K562 (cell line): ENCODE measurements at regions not wholly inside any gene's neighbourhood (a gene's known extent, or its start where the extent isn't known, plus 50 kb on each side); places are given as distances from the start of the nearest gene placed in this dataset.

Experiments
- ATAC-seq: fragments of 200-7000 bp; cut with Tn5 transposase; 3 replicates; pipeline ENCODE4 v1.9.1; 2020; ENCODE audit warnings: moderate library complexity
- BruUV-seq: library from RNA; stranded (reverse); fragments of 400-500 nt; replicated peaks from 2 replicates; lab custom pipeline; 2021; lab: Mats Ljungman, UMichigan
- CTCF ChIA-PET: fragments of 300-600 bp; formaldehyde crosslinking; extraction: SDS; loops from one replicate; lab custom pipeline; 2021; ENCODE audit warnings: low intra/inter-chr PET ratio; lab: Yijun Ruan, JAX
- POLR2A ChIA-PET: fragments of 300-600, 350-650 bp; sonication (Branson Sonifier 250); formaldehyde crosslinking; extraction: SDS; loops from one replicate; lab custom pipeline; 2021; ENCODE audit warnings: antibody characterized with exemption, inconsistent platforms; lab: Yijun Ruan, JAX
- DNase-seq, 4 experiments: peaks; one replicate each; pipeline versions ENCODE4 v3.0.0 to v3.0.0-alpha.2; 2011 to 2018; ENCODE audit warnings: low spot score in 3 of 4, mixed read lengths in 3 of 4; ENCODE audit errors: extremely low read depth in 1 of 4
- FAIRE-seq: peaks from 2 replicates; lab custom pipeline; 2011; peaks lifted over from hg19 to GRCh38; lab: Jason Lieb, UNC
- H2AFZ ChIP-seq: 2 replicates; pipeline ENCODE4 v1.6.0; 2011; ENCODE audit warnings: low read depth, low read length, control low read depth, inconsistent platforms
- H3K27ac ChIP-seq: fragments of 200-600 bp; 3 replicates; pipeline ENCODE4 v1.8.0; 2011; ENCODE audit warnings: low read depth, mild to moderate bottlenecking, control low read depth, inconsistent platforms, low read length, moderate library complexity, mixed read lengths; ENCODE audit errors: extremely low read depth
- H3K27me3 ChIP-seq, 2 experiments: fragments of 300-600 bp in 1 of 2; 2 replicates in 1 of 2; 3 replicates in 1 of 2; pipeline versions ENCODE4 v1.6.0 to v1.8.0; 2011; ENCODE audit warnings: inconsistent platforms in 2 of 2, low read length in 2 of 2, mild to moderate bottlenecking in 1 of 2, mixed read lengths in 1 of 2, moderate library complexity in 1 of 2; ENCODE audit not compliant: control insufficient read depth in 2 of 2, insufficient read depth in 2 of 2
- H3K36me3 ChIP-seq: fragments of 300-600 bp; 3 replicates; pipeline ENCODE4 v1.8.0; 2011; ENCODE audit warnings: mild to moderate bottlenecking, low read length, inconsistent platforms; ENCODE audit not compliant: control insufficient read depth, insufficient read depth
- H3K4me1 ChIP-seq, 2 experiments: fragments of 200-600 bp in 1 of 2; replicated peaks in 1 of 2; 2 replicates in 1 of 2; 3 replicates in 1 of 2; pipeline versions ENCODE4 v1.5.1 to v1.8.0; 2011; ENCODE audit warnings: inconsistent platforms in 2 of 2, low read length in 2 of 2, mild to moderate bottlenecking in 1 of 2, mixed read lengths in 1 of 2, moderate library complexity in 1 of 2; ENCODE audit not compliant: control insufficient read depth in 2 of 2, insufficient read depth in 2 of 2
- H3K4me2 ChIP-seq: 2 replicates; pipeline ENCODE4 v1.6.1; 2011; ENCODE audit warnings: low read length, control low read depth, inconsistent platforms, mixed read lengths; ENCODE audit not compliant: insufficient read depth
- H3K4me3 ChIP-seq: fragments of 200-600 bp; sonication (generic), shearing (Covaris generic); 2 replicates; pipeline ENCODE4 v1.5.1; 2016; ENCODE audit warnings: control low read depth, inconsistent platforms
- H3K79me2 ChIP-seq: fragments of 200-600 bp; 3 replicates; pipeline ENCODE4 v1.8.0; 2011; ENCODE audit warnings: low read length, inconsistent platforms; ENCODE audit not compliant: control insufficient read depth, insufficient read depth
- H3K9ac ChIP-seq, 2 experiments: 2 replicates each; pipeline versions ENCODE4 v1.6.0 to v1.6.1; 2011; ENCODE audit warnings: low read depth in 2 of 2, low read length in 2 of 2, control low read depth in 1 of 2, inconsistent platforms in 1 of 2, mild to moderate bottlenecking in 1 of 2, mixed read lengths in 1 of 2; ENCODE audit not compliant: insufficient read depth in 1 of 2
- H3K9me1 ChIP-seq: one replicate; pipeline ENCODE4 v1.6.0; 2011; ENCODE audit warnings: inconsistent platforms, mild to moderate bottlenecking, low read length, moderate library complexity; ENCODE audit not compliant: control insufficient read depth, insufficient read depth
- H3K9me3 ChIP-seq: replicated peaks from 2 replicates; pipeline ENCODE4 v1.5.1; 2011; ENCODE audit warnings: low read depth, low read length, inconsistent platforms; ENCODE audit not compliant: control insufficient read depth, insufficient read depth
- H4K20me1 ChIP-seq: replicated peaks from 2 replicates; pipeline ENCODE4 v1.6.1; 2011; ENCODE audit warnings: low read length, inconsistent platforms, mixed read lengths; ENCODE audit not compliant: control insufficient read depth, insufficient read depth
- ESRRB ChIP-seq: fragments of 250-450 bp; sonication (Bioruptor Pico); IDR thresholded peaks from 2 replicates; pipeline ENCODE4 v1.5.0; 2020; ENCODE audit warnings: mild to moderate bottlenecking, moderate library complexity, borderline replicate concordance
- LEF1 ChIP-seq: fragments of 450-650 bp; IDR thresholded peaks from 2 replicates; pipeline ENCODE4 v1.6.1; 2016; ENCODE audit warnings: mild to moderate bottlenecking
- MTA2 ChIP-seq: fragments of 450-650 bp; IDR thresholded peaks from 2 replicates; pipeline ENCODE4 v1.6.1; 2016; ENCODE audit warnings: low read depth
- NR0B1 ChIP-seq: fragments of 450-650 bp; IDR thresholded peaks from one replicate; pipeline ENCODE4 v1.6.1; 2018; ENCODE audit warnings: mild to moderate bottlenecking, moderate library complexity; ENCODE audit not compliant: partially characterized antibody
- SMARCA5 ChIP-seq: fragments of 450-650 bp; IDR thresholded peaks from 2 replicates; pipeline ENCODE4 v1.6.1; 2016
- U2AF1 ChIP-seq: fragments of 200-400 bp; formaldehyde crosslinking; optimal IDR thresholded peaks from 2 replicates; pipeline ENCODE3; 2017; ENCODE audit warnings: mild to moderate bottlenecking, low read depth, low read length, moderate library complexity
- ZBTB5 ChIP-seq: fragments of 450-650 bp; IDR thresholded peaks from 2 replicates; pipeline ENCODE4 v1.6.1; 2017; ENCODE audit warnings: antibody characterized with exemption
- ZC3H8 ChIP-seq: fragments of 450-650 bp; IDR thresholded peaks from 2 replicates; pipeline ENCODE4 v1.6.1; 2017
- ZNF316 ChIP-seq: fragments of 450-650 bp; IDR thresholded peaks from 2 replicates; pipeline ENCODE4 v1.6.1; 2016
- ZNF407 ChIP-seq: fragments of 450-650 bp; IDR thresholded peaks from 2 replicates; pipeline ENCODE4 v1.6.1; 2016; ENCODE audit warnings: low read depth
- ZNF584 ChIP-seq: fragments of 200-800 bp; sonication (Bioruptor generic); IDR thresholded peaks from 2 replicates; pipeline ENCODE4 v1.6.1; 2016; ENCODE audit warnings: low read depth, mild to moderate bottlenecking, missing genetic modification characterization, missing compliant biosample characterization
- WGBS: fragments of 100-300 bp; shearing (Covaris generic); methylation state at CpG from one replicate; pipeline ENCODE4 v1.1.6; 2016; ENCODE audit warnings: low coverage, mixed read lengths; ENCODE audit not compliant: insufficient coverage; ENCODE audit errors: missing lambda C conversion rate; 5-methylcytosine and 5-hydroxymethylcytosine counted together
- in situ Hi-C: fragments of 300-500 bp; cut with MboI; formaldehyde crosslinking; loops from 4 replicates; pipeline ENCODE4 v1.15.0; 2018; ENCODE audit warnings: inconsistent platforms, mixed read lengths
- intact Hi-C: fragments of 100-400 bp; cut with micrococcal nuclease; formaldehyde crosslinking; loops from 2 replicates; pipeline ENCODE4 v1.14.2; 2022

- TF ChIP-seq ZNF407, result no peak
- TF ChIP-seq, all 486 proteins: peak for 0
Measured at GRCh38 chr14:65819569-65819968, 407.0 kb downstream of the FUT8 start (continued).

GRCh38 chr14:65821224-65821753, 408.8 kb downstream of the FUT8 start:
- H3K9me3 ChIP-seq, result no peaks in the 10 kb centered on the region
- ChIA-PET POLR2A (interaction anchor here (0.6 kb wide), 1 partner anchor 322 kb away, joined by 3 read pairs; no protein-coding TSS in a partner anchor), CTCF (no interaction called here)
- no peaks in the 10 kb centered on the region for H3K79me2 ChIP-seq
- H3K27me3 ChIP-seq, result peaks cover 2 to 16% of the 10 kb centered on the region in 2 experiments; a peak in 2 of 5 replicates
- H4K20me1 ChIP-seq, result no peaks in the 10 kb centered on the region
- in situ Hi-C loops (no loop called here), intact Hi-C loops (loop anchor here (10.0 kb wide), 3 partner anchors 134 to 656 kb away; no protein-coding TSS in a partner anchor)
- BruUV-seq, result no TSS peak
- 0% methylated on average over 7 of the region's 10 CpGs for WGBS
- FAIRE-seq (no peak), ATAC-seq (no peak), DNase-seq (no peak)
- no peak overlapping the region for H3K4me2 ChIP-seq
- H3K9me1 ChIP-seq, result no peaks in the 10 kb centered on the region
- no peak overlapping the region for H3K4me3 ChIP-seq
- no peak overlapping the region for H3K27ac ChIP-seq
- H3K4me1 ChIP-seq, result no peaks in the 10 kb centered on the region
- no peaks in the 10 kb centered on the region for H3K36me3 ChIP-seq
- no peak overlapping the region for H3K9ac ChIP-seq
- no peak overlapping the region for H2AFZ ChIP-seq
- no peak for TF ChIP-seq ZC3H8
- no peak for TF ChIP-seq LEF1
- TF ChIP-seq U2AF1, result no peak
- TF ChIP-seq NR0B1, result no peak
- no peak for TF ChIP-seq MTA2
- TF ChIP-seq ZNF316, result no peak
- TF ChIP-seq ESRRB (CRISPR knock-in tag), result no peak
- TF ChIP-seq SMARCA5, result no peak
- TF ChIP-seq ZNF584 (CRISPR knock-in tag), result no peak
- TF ChIP-seq ZBTB5, result no peak
